Neural progenitor cell (in vitro differentiated cells): ENCODE measurements at regions not wholly inside any gene's neighbourhood (a gene's known extent, or its start where the extent isn't known, plus 50 kb on each side); places are given as distances from the start of the nearest gene placed in this dataset.

Experiments used
- EZH2 ChIP-seq: fragments of 200-600 bp; sonication (generic); IDR thresholded peaks from 2 replicates; pipeline ENCODE4 v1.6.1; 2017; ENCODE audit warnings: antibody characterized with exemption, mild to moderate bottlenecking, moderate library complexity
- EZH2phosphoT487 ChIP-seq: fragments of 200-600 bp; sonication (generic); IDR thresholded peaks from 2 replicates; pipeline ENCODE4 v1.6.1; 2017; ENCODE audit warnings: antibody characterized with exemption
- TF ChIP-seq, protein P1 (sequence below): fragments of 200-600 bp; sonication (generic); IDR thresholded peaks from 2 replicates; pipeline ENCODE4 v1.5.1; 2017; ENCODE audit warnings: antibody characterized with exemption, mild to moderate bottlenecking

DNA sequence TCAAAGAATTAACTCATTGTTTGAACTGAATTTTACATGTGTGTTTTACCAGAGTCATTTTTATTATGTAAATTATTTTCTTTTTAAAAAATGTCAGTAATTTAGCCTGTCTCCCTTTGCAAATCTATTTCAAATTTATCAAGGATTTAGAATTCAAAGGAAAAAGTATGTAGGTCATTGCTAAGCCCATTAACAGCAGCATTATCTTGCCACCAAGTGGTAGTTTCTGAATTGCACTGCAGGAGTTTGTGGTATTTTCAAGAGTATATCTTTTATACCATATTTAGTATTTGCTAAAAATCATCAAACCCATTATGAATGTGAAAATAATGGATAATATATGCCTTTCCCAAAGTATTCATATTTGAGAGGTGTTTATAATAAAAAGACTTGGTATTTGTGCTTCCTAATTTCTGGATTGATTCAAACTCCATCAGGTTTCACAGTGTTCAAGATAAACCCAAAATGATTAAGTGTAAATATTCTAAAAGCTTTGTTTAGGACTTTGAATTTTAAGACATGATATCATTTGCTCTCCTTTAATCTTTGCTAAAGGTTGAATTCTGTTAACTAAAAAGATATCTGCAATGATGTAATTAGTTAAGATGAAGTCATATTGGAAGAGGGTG, 711.4 kb downstream of the FSCB start:
- TF ChIP-seq, protein P1, sequence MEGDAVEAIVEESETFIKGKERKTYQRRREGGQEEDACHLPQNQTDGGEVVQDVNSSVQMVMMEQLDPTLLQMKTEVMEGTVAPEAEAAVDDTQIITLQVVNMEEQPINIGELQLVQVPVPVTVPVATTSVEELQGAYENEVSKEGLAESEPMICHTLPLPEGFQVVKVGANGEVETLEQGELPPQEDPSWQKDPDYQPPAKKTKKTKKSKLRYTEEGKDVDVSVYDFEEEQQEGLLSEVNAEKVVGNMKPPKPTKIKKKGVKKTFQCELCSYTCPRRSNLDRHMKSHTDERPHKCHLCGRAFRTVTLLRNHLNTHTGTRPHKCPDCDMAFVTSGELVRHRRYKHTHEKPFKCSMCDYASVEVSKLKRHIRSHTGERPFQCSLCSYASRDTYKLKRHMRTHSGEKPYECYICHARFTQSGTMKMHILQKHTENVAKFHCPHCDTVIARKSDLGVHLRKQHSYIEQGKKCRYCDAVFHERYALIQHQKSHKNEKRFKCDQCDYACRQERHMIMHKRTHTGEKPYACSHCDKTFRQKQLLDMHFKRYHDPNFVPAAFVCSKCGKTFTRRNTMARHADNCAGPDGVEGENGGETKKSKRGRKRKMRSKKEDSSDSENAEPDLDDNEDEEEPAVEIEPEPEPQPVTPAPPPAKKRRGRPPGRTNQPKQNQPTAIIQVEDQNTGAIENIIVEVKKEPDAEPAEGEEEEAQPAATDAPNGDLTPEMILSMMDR, result peak; percentile 52
- TF ChIP-seq EZH2 (no peak), EZH2phosphoT487 (no peak)
